ENCODE measurements at regions not wholly inside any gene's neighbourhood (a gene's known extent, or its start where the extent isn't known, plus 50 kb on each side); places are given as distances from the start of the nearest gene placed in this dataset.
"Not testable (repeated sequence)": the region's sequence is repeated elsewhere in the genome, so short reads cannot be mapped to it uniquely, and the experiment has no call there.

GRCh38 chr2:33723329-33723728 is 124.2 kb upstream of the FAM98A start:
- DNase-seq (ENCODE audit: low read depth in 2 of 3, low spot score in 2 of 3): no peak

GRCh38 chr2:33719067-33719466 is 120.0 kb upstream of the FAM98A start:
- DNase-seq (ENCODE audit: low read depth in 2 of 3, low spot score in 2 of 3): no peak

GRCh38 chr2:33712674-33713073 is 113.6 kb upstream of the FAM98A start:
- DNase-seq (ENCODE audit: low read depth in 2 of 3, low spot score in 2 of 3): no peak

- no peak for DNase-seq (ENCODE audit: low read depth in 2 of 3, low spot score in 2 of 3)
Observed at GRCh38 chr2:33709951-33710350, 110.9 kb upstream of the FAM98A start.

GRCh38 chr2:33707312-33707711 is 108.2 kb upstream of the FAM98A start:
- DNase-seq (ENCODE audit: low read depth in 2 of 3, low spot score in 2 of 3): no peak

- DNase-seq (ENCODE audit: low read depth in 2 of 3, low spot score in 2 of 3): no peak
Observed at GRCh38 chr2:33706410-33706809, 107.3 kb upstream of the FAM98A start.

- no peak for DNase-seq (ENCODE audit: low read depth in 2 of 3, low spot score in 2 of 3)
Observed at GRCh38 chr2:33704406-33704855, 105.3 kb upstream of the FAM98A start.

- DNase-seq (ENCODE audit: low read depth in 2 of 3, low spot score in 2 of 3): no peak
Observed at GRCh38 chr2:33696234-33696633, 97.1 kb upstream of the FAM98A start.

GRCh38 chr2:33694904-33695303 is 95.8 kb upstream of the FAM98A start:
- no peak for DNase-seq (ENCODE audit: low read depth in 2 of 3, low spot score in 2 of 3)

- DNase-seq (ENCODE audit: low read depth in 2 of 3, low spot score in 2 of 3): not testable (repeated sequence)
Observed at GRCh38 chr2:33690686-33691085, 91.6 kb upstream of the FAM98A start.

- DNase-seq (ENCODE audit: low read depth in 2 of 3, low spot score in 2 of 3): no peak
Observed at GRCh38 chr2:33681364-33681757, 82.3 kb upstream of the FAM98A start.

- DNase-seq (ENCODE audit: low read depth in 2 of 3, low spot score in 2 of 3): no peak
Observed at GRCh38 chr2:33680644-33681363, 81.7 kb upstream of the FAM98A start.

- no peak for DNase-seq (ENCODE audit: low read depth in 2 of 3, low spot score in 2 of 3)
Observed at GRCh38 chr2:33678436-33678835, 79.3 kb upstream of the FAM98A start.

- peak in 2 of 3 donors; percentile 5 to 50 for DNase-seq (ENCODE audit: low read depth in 2 of 3, low spot score in 2 of 3)
Observed at GRCh38 chr2:33673937-33674336, 74.8 kb upstream of the FAM98A start.

- no peak for DNase-seq (ENCODE audit: low read depth in 2 of 3, low spot score in 2 of 3)
Observed at GRCh38 chr2:33672896-33673295, 73.8 kb upstream of the FAM98A start.

GRCh38 chr2:33672389-33672788 is 73.3 kb upstream of the FAM98A start:
- DNase-seq (ENCODE audit: low read depth in 2 of 3, low spot score in 2 of 3): no peak

GRCh38 chr2:33671198-33671597 is 72.1 kb upstream of the FAM98A start:
- DNase-seq (ENCODE audit: low read depth in 2 of 3, low spot score in 2 of 3): no peak

- DNase-seq (ENCODE audit: low read depth in 2 of 3, low spot score in 2 of 3): peak in 1 of 3 donors; percentile 0
Observed at GRCh38 chr2:33670392-33670937, 71.4 kb upstream of the FAM98A start.

GRCh38 chr2:33666879-33667278 is 67.8 kb upstream of the FAM98A start:
- no peak for DNase-seq (ENCODE audit: low read depth in 2 of 3, low spot score in 2 of 3)

GRCh38 chr2:33665039-33665438 is 65.9 kb upstream of the FAM98A start:
- DNase-seq (ENCODE audit: low read depth in 2 of 3, low spot score in 2 of 3): no peak

- DNase-seq (ENCODE audit: low read depth in 2 of 3, low spot score in 2 of 3): no peak
Observed at GRCh38 chr2:33660416-33661123, 61.5 kb upstream of the FAM98A start.
